Activated T-cell treated with anti-CD3 and anti-CD28 coated beads, Interleukin-2, amount 50 U/mL, for 1 hour (primary cell): ENCODE measurements at regions not wholly inside any gene's neighbourhood (a gene's known extent, or its start where the extent isn't known, plus 50 kb on each side); places are given as distances from the start of the nearest gene placed in this dataset.

Source experiments
- DNase-seq: peaks from one replicate; pipeline ENCODE4 v3.0.0-alpha.2; 2020

- no peak for DNase-seq
Observed at GRCh38 chr6:14726816-14727493, 518.9 kb upstream of the JARID2 start.

GRCh38 chr6:14727494-14728395, 518.1 kb upstream of the JARID2 start:
- DNase-seq = no peak

GRCh38 chr6:14728396-14729024, 517.4 kb upstream of the JARID2 start:
- no peak for DNase-seq

GRCh38 chr6:14729129-14729871, 516.6 kb upstream of the JARID2 start:
- no peak for DNase-seq

GRCh38 chr6:14730654-14731053, 515.2 kb upstream of the JARID2 start:
- DNase-seq = no peak

- no peak for DNase-seq
Observed at GRCh38 chr6:14731611-14732010, 514.3 kb upstream of the JARID2 start.

GRCh38 chr6:14732226-14732843, 513.5 kb upstream of the JARID2 start:
- no peak for DNase-seq

GRCh38 chr6:14732844-14733757, 512.8 kb upstream of the JARID2 start:
- peak; percentile 32 for DNase-seq

- no peak for DNase-seq
Observed at GRCh38 chr6:14734052-14734415, 511.8 kb upstream of the JARID2 start.

GRCh38 chr6:14734416-14735340, 511.2 kb upstream of the JARID2 start:
- DNase-seq = no peak

GRCh38 chr6:14735956-14736486, 509.8 kb upstream of the JARID2 start:
- DNase-seq = no peak

- no peak for DNase-seq
Observed at GRCh38 chr6:14736554-14736953, 509.3 kb upstream of the JARID2 start.

GRCh38 chr6:14738497-14738896, 507.4 kb upstream of the JARID2 start:
- DNase-seq = no peak

- no peak for DNase-seq
Observed at GRCh38 chr6:14738933-14739332, 506.9 kb upstream of the JARID2 start.

- no peak for DNase-seq
Observed at GRCh38 chr6:14739827-14740226, 506.0 kb upstream of the JARID2 start.

- DNase-seq = no peak
Observed at GRCh38 chr6:14742171-14742570, 503.7 kb upstream of the JARID2 start.

GRCh38 chr6:14742680-14743079, 503.2 kb upstream of the JARID2 start:
- DNase-seq = no peak

- no peak for DNase-seq
Observed at GRCh38 chr6:14743144-14743473, 502.8 kb upstream of the JARID2 start.

GRCh38 chr6:14743474-14744211, 502.2 kb upstream of the JARID2 start:
- peak; percentile 45 for DNase-seq

GRCh38 chr6:14744212-14744556, 501.7 kb upstream of the JARID2 start:
- DNase-seq = no peak
